Psoas muscle (tissue), 7 donors: ENCODE measurements at regions not wholly inside any gene's neighbourhood (a gene's known extent, or its start where the extent isn't known, plus 50 kb on each side); places are given as distances from the start of the nearest gene placed in this dataset.

Experiments
- ATAC-seq, 4 donors: fragments of 200-7000 bp; cut with Tn5 transposase; one replicate each; pipeline ENCODE4 v1.9.1; 2020; ENCODE audit warnings: moderate library complexity in 3 of 4, mild to moderate bottlenecking in 2 of 4
- DNase-seq, 2 donors: peaks; one replicate each; pipeline ENCODE4 v3.0.0-alpha.2; 2020
- H3K27ac ChIP-seq: fragments of 200-600 bp; one replicate; pipeline ENCODE4 v1.8.0; 2022
- H3K27me3 ChIP-seq, 3 donors: fragments of 200-600 bp in 1 of 3; one replicate each; pipeline versions ENCODE4 v1.6.1 to v1.8.0; 2013 to 2022; ENCODE audit warnings: low read length in 2 of 3, mild to moderate bottlenecking in 2 of 3, moderate library complexity in 1 of 3; ENCODE audit not compliant: insufficient read depth in 3 of 3
- H3K36me3 ChIP-seq, 2 donors: fragments of 200-600 bp in 1 of 2; one replicate each; pipeline versions ENCODE4 v1.6.1 to v1.8.0; 2013 to 2022; ENCODE audit warnings: low read depth in 1 of 2, mild to moderate bottlenecking in 1 of 2, moderate library complexity in 1 of 2; ENCODE audit not compliant: insufficient read depth in 1 of 2
- H3K4me1 ChIP-seq: fragments of 200-600 bp; one replicate; pipeline ENCODE4 v1.8.0; 2022
- H3K4me3 ChIP-seq: fragments of 200-600 bp; one replicate; pipeline ENCODE4 v1.8.0; 2022; ENCODE audit warnings: mild to moderate bottlenecking
- H3K9me3 ChIP-seq: fragments of 200-600 bp; one replicate; pipeline ENCODE4 v1.8.0; 2022
- WGBS, 3 donors: extraction: QIAGEN DNeasy Blood & Tissue Kit; methylation state at CpG; one replicate each; pipeline versions ENCODE4 v1.1.6 to v1.1.7; 2013; 5-methylcytosine and 5-hydroxymethylcytosine counted together
- intact Hi-C, 2 donors: fragments of 100-400 bp; cut with DNase I; formaldehyde crosslinking; loops; one replicate each; pipeline versions ENCODE4 v1.11.0 to v1.14.2; 2022
- TF ChIP-seq, protein P1 (sequence below): fragments of 200-600 bp; IDR thresholded peaks from one replicate; pipeline ENCODE4 v1.8.0; 2022; ENCODE audit warnings: antibody characterized with exemption
- donor health status: healthy with polysubstance abuse.
- donor health status: DM: no; HTN: no; CAD: no; lungs with moderate emphysema.
- donor health status: Bipolar disorder and iron deficiency.
- donor health status: healthy.
- donor health status: DM: yes; HTN: yes; CAD: no.
- donor health status: DM: no; HTN: no; CAD: no.
- donor health status: DM: yes; HTN: yes; CAD: no.

DNA sequence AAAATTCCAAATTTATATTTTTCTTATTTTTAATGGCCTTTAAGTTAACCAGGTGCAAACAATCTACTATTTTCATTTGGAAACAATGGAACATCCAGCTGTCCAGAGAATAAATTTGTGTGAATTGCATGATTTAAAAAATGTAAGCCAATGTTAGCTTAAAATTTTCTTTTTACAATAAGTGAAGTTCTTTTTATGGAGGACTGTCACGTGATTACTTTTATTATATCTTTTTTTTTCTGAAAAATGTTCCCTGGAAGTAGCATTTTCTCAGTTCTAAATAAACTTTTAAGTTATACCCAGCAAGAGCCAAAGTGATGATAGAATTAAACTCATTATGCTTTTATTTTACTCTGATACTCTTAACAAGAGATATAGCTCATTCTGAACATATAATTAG is 267.7 kb upstream of the SLC35B3 start:
- Histone ChIP-seq H3K9me3 (no peaks in the 10 kb centered on the region), H3K36me3 (no peaks in the 10 kb centered on the region), H3K27ac (no peak overlapping the region), H3K27me3 (no peaks in the 10 kb centered on the region), H3K4me3 (no peak overlapping the region), H3K4me1 (no peaks in the 10 kb centered on the region)
- no peak for DNase-seq
- ATAC-seq = no peak
- TF ChIP-seq, protein P1, sequence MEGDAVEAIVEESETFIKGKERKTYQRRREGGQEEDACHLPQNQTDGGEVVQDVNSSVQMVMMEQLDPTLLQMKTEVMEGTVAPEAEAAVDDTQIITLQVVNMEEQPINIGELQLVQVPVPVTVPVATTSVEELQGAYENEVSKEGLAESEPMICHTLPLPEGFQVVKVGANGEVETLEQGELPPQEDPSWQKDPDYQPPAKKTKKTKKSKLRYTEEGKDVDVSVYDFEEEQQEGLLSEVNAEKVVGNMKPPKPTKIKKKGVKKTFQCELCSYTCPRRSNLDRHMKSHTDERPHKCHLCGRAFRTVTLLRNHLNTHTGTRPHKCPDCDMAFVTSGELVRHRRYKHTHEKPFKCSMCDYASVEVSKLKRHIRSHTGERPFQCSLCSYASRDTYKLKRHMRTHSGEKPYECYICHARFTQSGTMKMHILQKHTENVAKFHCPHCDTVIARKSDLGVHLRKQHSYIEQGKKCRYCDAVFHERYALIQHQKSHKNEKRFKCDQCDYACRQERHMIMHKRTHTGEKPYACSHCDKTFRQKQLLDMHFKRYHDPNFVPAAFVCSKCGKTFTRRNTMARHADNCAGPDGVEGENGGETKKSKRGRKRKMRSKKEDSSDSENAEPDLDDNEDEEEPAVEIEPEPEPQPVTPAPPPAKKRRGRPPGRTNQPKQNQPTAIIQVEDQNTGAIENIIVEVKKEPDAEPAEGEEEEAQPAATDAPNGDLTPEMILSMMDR = no peak
- 72 to 87% (median 78%) methylated on average over 1 of the region's 1 CpG for WGBS, 3 donors
- intact Hi-C loops = loop anchor here in 1 of 2 donors (10.0 kb wide), 1 partner anchor 712 kb away; no protein-coding TSS in a partner anchor

DNA sequence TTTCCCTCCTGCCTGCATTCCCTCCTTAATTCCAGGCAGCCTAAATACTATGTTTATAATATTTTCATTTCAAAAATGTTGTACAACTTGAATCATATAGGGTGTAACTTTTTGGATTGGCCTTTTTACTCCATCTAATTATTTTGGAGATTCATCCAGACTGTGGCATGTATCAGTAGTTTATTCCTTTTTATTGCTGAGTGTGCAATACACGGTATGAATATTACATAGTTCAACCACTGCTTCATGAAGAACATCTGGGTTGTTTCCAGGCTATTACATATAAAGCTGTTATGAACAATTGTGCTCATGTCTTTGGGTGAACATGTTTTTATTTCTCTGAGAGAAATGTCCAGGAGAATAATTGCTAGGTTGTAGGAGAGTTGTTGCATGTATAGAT is 253.5 kb upstream of the SLC35B3 start:
- Histone ChIP-seq H3K27ac (no peak overlapping the region), H3K4me3 (no peak overlapping the region)

DNA sequence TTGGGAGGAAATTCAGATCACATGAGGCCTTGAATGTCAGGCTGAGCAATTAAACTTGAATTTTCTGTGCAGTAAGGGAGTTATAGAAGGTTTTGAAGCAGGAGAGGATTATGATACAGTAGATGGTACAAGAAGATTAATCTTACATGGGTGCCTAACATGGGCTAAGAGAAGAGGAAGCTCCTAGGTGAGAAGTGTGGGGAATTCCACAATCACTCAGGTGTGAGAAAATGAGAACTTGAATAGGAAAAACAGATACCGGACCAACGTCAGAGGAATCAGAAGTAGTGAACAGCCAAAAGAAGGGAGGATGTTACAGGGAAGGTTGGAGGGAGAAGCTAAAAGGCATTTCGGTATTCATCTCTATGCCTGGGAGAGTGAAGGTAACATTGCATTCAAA is 250.7 kb upstream of the SLC35B3 start:
- H3K36me3 ChIP-seq = no peaks in the 10 kb centered on the region
- ATAC-seq (no peak), DNase-seq (no peak)
- TF ChIP-seq, protein P1 = no peak
- no peaks in the 10 kb centered on the region for H3K27me3 ChIP-seq
- 76 to 93% (median 84%) methylated on average over 3 of the region's 3 CpGs for WGBS, 3 donors
- H3K4me1 ChIP-seq = no peaks in the 10 kb centered on the region
- H3K9me3 ChIP-seq = no peaks in the 10 kb centered on the region
- intact Hi-C loops = no loop called here
- no peak overlapping the region for H3K4me3 ChIP-seq
- no peak overlapping the region for H3K27ac ChIP-seq

More for the DNA sequence above, 253.5 kb upstream of the SLC35B3 start:
- TF ChIP-seq, protein P1 = no peak
- intact Hi-C loops = no loop called here
- Histone ChIP-seq H3K27me3 (no peaks in the 10 kb centered on the region), H3K36me3 (no peaks in the 10 kb centered on the region), H3K9me3 (no peaks in the 10 kb centered on the region), H3K4me1 (no peaks in the 10 kb centered on the region)
- 50 to 69% (median 56%) methylated on average over 1 of the region's 1 CpG for WGBS, 3 donors
- no peak for ATAC-seq
- DNase-seq = no peak

DNA sequence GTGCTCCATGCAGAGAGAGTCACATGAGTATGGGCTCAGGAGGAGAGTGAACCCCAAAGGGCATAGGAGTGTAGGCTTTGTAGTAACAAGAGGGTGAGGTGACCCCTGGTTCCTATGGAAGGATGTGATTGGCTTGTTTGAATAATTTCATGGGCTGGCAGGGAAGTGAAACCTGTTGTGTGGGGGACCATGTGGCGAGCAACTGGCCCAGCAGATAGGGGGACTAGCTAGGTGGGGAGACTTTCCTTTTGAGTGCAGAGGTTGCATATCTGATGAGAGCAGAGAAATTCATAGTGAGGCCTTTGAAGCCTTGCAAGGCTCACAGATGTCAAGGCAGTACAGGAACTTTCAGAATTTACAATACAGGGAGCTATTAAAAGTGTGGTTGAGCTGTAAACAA is 247.9 kb upstream of the SLC35B3 start:
- ATAC-seq = no peak
- no peak for DNase-seq
- no peaks in the 10 kb centered on the region for H3K36me3 ChIP-seq
- H3K4me3 ChIP-seq = no peak overlapping the region
- H3K27me3 ChIP-seq = no peaks in the 10 kb centered on the region
- intact Hi-C loops = no loop called here
- TF ChIP-seq, protein P1 = no peak
- H3K27ac ChIP-seq = no peak overlapping the region
- 76 to 93% (median 88%) methylated on average over 1 of the region's 1 CpG for WGBS, 3 donors
- no peaks in the 10 kb centered on the region for H3K4me1 ChIP-seq
- no peaks in the 10 kb centered on the region for H3K9me3 ChIP-seq

DNA sequence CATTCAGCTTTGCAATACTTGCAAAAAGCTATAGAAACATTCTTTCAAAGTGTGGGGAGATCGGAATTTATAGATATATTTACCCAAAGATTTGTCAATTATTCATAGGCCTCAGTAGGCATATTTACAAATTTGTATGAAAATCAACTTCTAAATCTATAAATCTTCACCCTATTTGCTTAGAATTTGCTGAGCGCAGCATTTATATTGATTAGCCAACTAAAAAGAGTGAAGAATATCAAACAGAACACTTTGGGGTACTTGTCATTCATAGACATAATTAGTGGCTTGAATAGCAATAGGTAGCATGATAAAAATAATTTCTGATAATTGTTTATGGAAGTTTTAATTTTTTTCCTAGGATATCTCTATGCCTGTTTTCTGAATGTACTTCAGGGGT is 244.5 kb upstream of the SLC35B3 start:
- no peak overlapping the region for H3K4me3 ChIP-seq
- no peaks in the 10 kb centered on the region for H3K36me3 ChIP-seq
- TF ChIP-seq, protein P1 = no peak
- 89 to 93% (median 92%) methylated on average over 2 of the region's 2 CpGs for WGBS, 3 donors
- no peak for ATAC-seq
- no peak overlapping the region for H3K27ac ChIP-seq
- H3K27me3 ChIP-seq = no peaks in the 10 kb centered on the region
- H3K4me1 ChIP-seq = no peaks in the 10 kb centered on the region
- intact Hi-C loops = no loop called here
- H3K9me3 ChIP-seq = no peaks in the 10 kb centered on the region
- DNase-seq = no peak
